Lower leg skin (tissue), 3 donors: ENCODE measurements at regions not wholly inside any gene's neighbourhood (a gene's known extent, or its start where the extent isn't known, plus 50 kb on each side); places are given as distances from the start of the nearest gene placed in this dataset.

ENCODE experiments used
- CTCF ChIP-seq, 3 donors: fragments of 450-650 bp; IDR thresholded peaks; one replicate each; pipeline ENCODE4 v1.5.1; 2016; ENCODE audit warnings: antibody characterized with exemption in 3 of 3, mild to moderate bottlenecking in 3 of 3, moderate library complexity in 2 of 3
- POLR2A ChIP-seq, 2 donors: fragments of 450-650 bp; IDR thresholded peaks; one replicate each; pipeline ENCODE4 v1.6.1; 2016 to 2017; ENCODE audit warnings: antibody characterized with exemption in 2 of 2, mild to moderate bottlenecking in 1 of 2, moderate library complexity in 1 of 2

GRCh38 chr11:119795231-119795630 is 66.2 kb upstream of the NECTIN1 start:
- TF ChIP-seq POLR2A (IDR thresholded peaks at IDR 0.05) = no peak
- no peak for TF ChIP-seq CTCF (IDR thresholded peaks at IDR 0.05)
